ENCODE measurements at regions not wholly inside any gene's neighbourhood (a gene's known extent, or its start where the extent isn't known, plus 50 kb on each side); places are given as distances from the start of the nearest gene placed in this dataset.

DNA sequence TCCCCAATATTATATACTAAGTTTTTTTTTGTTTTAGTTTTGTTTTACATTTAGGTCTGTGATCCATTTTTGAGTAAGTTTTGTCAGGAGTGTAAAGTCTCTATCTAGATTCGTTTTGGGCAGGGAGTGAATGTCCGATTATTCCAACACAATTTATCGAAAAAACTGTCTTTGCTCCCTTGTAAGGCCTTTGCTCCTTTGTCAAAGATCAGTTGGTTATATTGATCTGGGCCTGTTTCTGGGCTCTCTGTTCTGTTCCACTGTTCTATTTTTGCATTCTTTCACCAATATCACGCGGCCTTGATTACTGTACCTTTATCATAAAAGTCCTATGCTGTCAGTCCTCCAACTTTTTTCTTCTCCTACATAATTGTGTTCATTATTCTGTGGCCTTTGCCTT lies 276.5 kb upstream of the ZC3H15 start:
- no peaks in the 10 kb centered on the region for H3K36me3 ChIP-seq
- no peaks in the 10 kb centered on the region for H3K4me1 ChIP-seq
- TF ChIP-seq, protein P1, sequence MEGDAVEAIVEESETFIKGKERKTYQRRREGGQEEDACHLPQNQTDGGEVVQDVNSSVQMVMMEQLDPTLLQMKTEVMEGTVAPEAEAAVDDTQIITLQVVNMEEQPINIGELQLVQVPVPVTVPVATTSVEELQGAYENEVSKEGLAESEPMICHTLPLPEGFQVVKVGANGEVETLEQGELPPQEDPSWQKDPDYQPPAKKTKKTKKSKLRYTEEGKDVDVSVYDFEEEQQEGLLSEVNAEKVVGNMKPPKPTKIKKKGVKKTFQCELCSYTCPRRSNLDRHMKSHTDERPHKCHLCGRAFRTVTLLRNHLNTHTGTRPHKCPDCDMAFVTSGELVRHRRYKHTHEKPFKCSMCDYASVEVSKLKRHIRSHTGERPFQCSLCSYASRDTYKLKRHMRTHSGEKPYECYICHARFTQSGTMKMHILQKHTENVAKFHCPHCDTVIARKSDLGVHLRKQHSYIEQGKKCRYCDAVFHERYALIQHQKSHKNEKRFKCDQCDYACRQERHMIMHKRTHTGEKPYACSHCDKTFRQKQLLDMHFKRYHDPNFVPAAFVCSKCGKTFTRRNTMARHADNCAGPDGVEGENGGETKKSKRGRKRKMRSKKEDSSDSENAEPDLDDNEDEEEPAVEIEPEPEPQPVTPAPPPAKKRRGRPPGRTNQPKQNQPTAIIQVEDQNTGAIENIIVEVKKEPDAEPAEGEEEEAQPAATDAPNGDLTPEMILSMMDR (IDR thresholded peaks at IDR 0.05): no peak

DNA sequence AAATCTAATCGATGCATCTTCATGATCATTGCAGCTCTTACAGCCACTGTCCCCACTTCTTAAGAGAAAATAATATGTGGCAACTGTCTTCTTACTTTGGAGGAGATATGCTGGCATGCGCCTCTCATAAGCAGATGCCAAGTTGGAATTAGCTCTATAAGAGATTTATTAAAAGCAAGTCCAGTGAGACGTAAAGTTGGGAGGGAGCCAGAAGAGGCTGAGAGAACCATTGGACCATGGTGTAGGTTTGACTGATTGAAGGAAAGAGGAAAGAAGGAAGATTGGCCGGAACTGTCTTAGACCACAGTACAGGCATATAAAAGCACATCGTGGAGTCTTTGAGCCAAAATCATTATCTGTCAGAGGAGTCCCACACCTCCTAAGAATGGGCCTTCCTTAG lies 265.7 kb upstream of the ZC3H15 start:
- H3K9me3 ChIP-seq: peaks cover 0 to 5% of the 10 kb centered on the region in 2 donors
- no peak for DNase-seq (ENCODE audit: low spot score)
- H3K4me3 ChIP-seq: no peak overlapping the region
- H3K27ac ChIP-seq: no peak overlapping the region
- no peaks in the 10 kb centered on the region for H3K4me1 ChIP-seq
- no peaks in the 10 kb centered on the region for H3K36me3 ChIP-seq
- TF ChIP-seq, protein P1 (IDR thresholded peaks at IDR 0.05): no peak
- H3K27me3 ChIP-seq: no peaks in the 10 kb centered on the region

More for the DNA sequence above, 276.5 kb upstream of the ZC3H15 start:
- Histone ChIP-seq H3K27me3 (no peaks in the 10 kb centered on the region), H3K9me3 (no peaks in the 10 kb centered on the region), H3K4me3 (no peak overlapping the region), H3K27ac (no peak overlapping the region)
- DNase-seq (ENCODE audit: low spot score): no peak

DNA sequence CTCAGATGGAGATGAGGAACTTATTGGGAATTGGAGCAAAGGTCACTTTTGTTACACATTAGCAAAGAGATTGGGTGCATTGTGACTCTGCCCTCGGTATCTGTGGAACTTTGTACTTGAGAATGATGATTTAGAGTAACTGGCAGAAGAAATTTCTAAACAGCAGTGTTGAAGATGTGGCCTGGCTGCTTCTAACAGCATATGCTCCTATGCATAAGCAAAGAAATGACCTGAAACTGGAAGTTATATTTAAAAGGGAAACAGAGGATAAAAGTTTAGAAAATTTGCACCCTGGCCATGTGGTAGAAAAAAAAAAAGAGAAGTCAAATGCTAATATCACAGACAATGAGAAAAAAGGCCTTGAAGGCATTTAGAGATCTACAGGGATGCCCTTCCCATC lies 256.8 kb upstream of the ZC3H15 start:
- TF ChIP-seq, protein P1 (IDR thresholded peaks at IDR 0.05): no peak
- Histone ChIP-seq H3K4me3 (no peak overlapping the region), H3K27ac (no peak overlapping the region), H3K4me1 (no peaks in the 10 kb centered on the region), H3K27me3 (no peaks in the 10 kb centered on the region), H3K9me3 (peaks cover 6 to 60% of the 10 kb centered on the region in 2 donors), H3K36me3 (no peaks in the 10 kb centered on the region)
- no peak for DNase-seq (ENCODE audit: low spot score)

DNA sequence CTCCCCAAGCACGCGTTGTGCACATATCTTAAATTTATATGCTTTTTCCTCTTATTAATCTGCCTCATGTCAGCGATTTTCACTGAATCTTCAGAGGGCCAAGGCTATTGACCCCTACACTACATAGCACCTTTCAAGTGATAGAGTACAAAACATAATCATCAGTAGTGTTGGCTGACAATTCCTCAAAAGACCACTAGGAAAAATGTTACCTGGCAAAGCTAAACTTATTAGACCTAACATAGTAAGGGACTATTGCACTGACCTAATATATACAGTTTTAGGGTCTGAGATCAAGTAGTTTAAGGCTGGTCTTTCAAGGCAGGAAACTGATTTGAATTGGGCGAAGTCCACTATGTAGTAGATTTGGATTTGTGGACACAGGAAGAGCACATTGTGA lies 244.2 kb upstream of the ZC3H15 start:
- Histone ChIP-seq H3K27me3 (no peaks in the 10 kb centered on the region), H3K9me3 (no peaks in the 10 kb centered on the region), H3K27ac (no peak overlapping the region), H3K4me1 (no peaks in the 10 kb centered on the region), H3K36me3 (no peaks in the 10 kb centered on the region), H3K4me3 (no peak overlapping the region)
- DNase-seq (ENCODE audit: low spot score): no peak
- TF ChIP-seq, protein P1 (IDR thresholded peaks at IDR 0.05): no peak

DNA sequence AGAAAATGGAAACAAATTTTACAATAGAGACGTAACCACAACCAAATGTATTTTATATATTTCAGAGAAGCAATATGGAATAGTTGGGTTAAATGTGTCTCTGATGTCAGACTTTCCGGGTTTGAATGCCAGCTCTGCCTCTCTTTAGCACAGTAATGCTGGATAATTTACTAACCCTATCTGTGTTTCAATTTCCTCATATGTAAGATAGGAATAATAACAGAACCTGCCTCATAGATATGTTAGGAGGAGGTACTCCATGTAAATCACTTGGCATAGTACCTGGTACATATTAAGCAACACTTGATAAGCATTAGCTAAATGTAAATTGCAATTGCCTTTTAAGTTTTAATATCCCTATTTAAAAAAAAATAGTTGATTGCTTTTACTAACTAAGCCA lies 231.3 kb upstream of the ZC3H15 start:
- no peaks in the 10 kb centered on the region for H3K36me3 ChIP-seq

DNA sequence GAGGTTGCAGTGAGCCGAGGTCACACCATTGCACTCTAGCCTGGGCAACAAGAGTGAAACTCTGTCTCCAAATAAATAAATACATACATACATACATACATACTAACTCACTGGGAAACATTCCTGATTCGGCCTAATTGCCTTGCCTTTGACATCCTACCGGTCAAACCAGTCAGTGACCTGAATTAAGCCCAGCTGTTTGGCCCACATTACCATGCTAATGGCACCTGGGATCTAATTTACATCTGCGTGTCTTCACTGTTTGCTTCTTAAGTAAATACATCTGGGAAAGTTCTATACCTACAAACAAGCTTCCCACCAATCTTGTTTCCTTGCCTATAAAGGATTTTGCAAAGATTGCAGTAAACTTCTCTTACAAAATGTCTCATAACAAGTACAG lies 230.2 kb upstream of the ZC3H15 start:
- no peaks in the 10 kb centered on the region for H3K4me1 ChIP-seq
- H3K9me3 ChIP-seq: peaks cover 0 to 9% of the 10 kb centered on the region in 2 donors
- no peak overlapping the region for H3K4me3 ChIP-seq
- H3K27me3 ChIP-seq: no peaks in the 10 kb centered on the region
- no peak for DNase-seq (ENCODE audit: low spot score)
- TF ChIP-seq, protein P1 (IDR thresholded peaks at IDR 0.05): no peak
- H3K27ac ChIP-seq: no peak overlapping the region
- H3K36me3 ChIP-seq: no peaks in the 10 kb centered on the region

More for the DNA sequence above, 231.3 kb upstream of the ZC3H15 start:
- peaks cover 0 to 9% of the 10 kb centered on the region in 2 donors for H3K9me3 ChIP-seq
- H3K27me3 ChIP-seq: no peaks in the 10 kb centered on the region
- no peaks in the 10 kb centered on the region for H3K4me1 ChIP-seq
- no peak for DNase-seq (ENCODE audit: low spot score)
- TF ChIP-seq, protein P1 (IDR thresholded peaks at IDR 0.05): no peak
- no peak overlapping the region for H3K4me3 ChIP-seq
- no peak overlapping the region for H3K27ac ChIP-seq
